A673 (cell line): ENCODE measurements at regions not wholly inside any gene's neighbourhood (a gene's known extent, or its start where the extent isn't known, plus 50 kb on each side); places are given as distances from the start of the nearest gene placed in this dataset.

Experiments
- BruUV-seq: library from RNA; stranded (reverse); fragments of 400-500 nt; replicated peaks from 2 replicates; lab custom pipeline; 2021; lab: Mats Ljungman, UMichigan
- CTCF ChIA-PET: fragments of 300-600 bp; sonication (Branson Sonifier 250); formaldehyde crosslinking; loops from one replicate; lab custom pipeline; 2022; ENCODE audit warnings: antibody characterized with exemption; lab: Charles Lee
- POLR2A ChIA-PET: fragments of 300-600 bp; sonication (Branson Sonifier 250); formaldehyde crosslinking; loops from one replicate; lab custom pipeline; 2022; ENCODE audit warnings: antibody characterized with exemption; ENCODE audit not compliant: low non-redundant PET; lab: Charles Lee
- DNase-seq: peaks from one replicate; pipeline ENCODE4 v3.0.0-alpha.2; 2015; ENCODE audit warnings: low spot score
- H3K27ac ChIP-seq: fragments of 200-600 bp; sonication (generic); 2 replicates; pipeline ENCODE4 v1.5.1; 2016; ENCODE audit warnings: mixed run types, low read depth, mild to moderate bottlenecking, mixed read lengths, antibody characterized with exemption, low read length; ENCODE audit not compliant: poor library complexity, severe bottlenecking
- H3K27me3 ChIP-seq: fragments of 200-600 bp; sonication (generic); replicated peaks from 2 replicates; pipeline ENCODE4 v1.6.1; 2017; ENCODE audit warnings: mixed run types, low read depth, mild to moderate bottlenecking, mixed read lengths, antibody characterized with exemption, low read length; ENCODE audit not compliant: insufficient read depth, poor library complexity
- H3K36me3 ChIP-seq: fragments of 200-600 bp; sonication (generic); 2 replicates; pipeline ENCODE4 v1.6.1; 2016; ENCODE audit warnings: mixed run types, mild to moderate bottlenecking, mixed read lengths, antibody characterized with exemption, low read length; ENCODE audit not compliant: insufficient read depth, poor library complexity, severe bottlenecking
- H3K4me1 ChIP-seq: fragments of 200-600 bp; sonication (generic); 2 replicates; pipeline ENCODE4 v1.6.1; 2017; ENCODE audit warnings: mixed run types, mild to moderate bottlenecking, mixed read lengths, antibody characterized with exemption, low read length; ENCODE audit not compliant: insufficient read depth, poor library complexity, severe bottlenecking
- H3K4me3 ChIP-seq: fragments of 200-600 bp; sonication (generic); 2 replicates; pipeline ENCODE4 v1.5.1; 2016; ENCODE audit warnings: low read depth, mixed run types, mild to moderate bottlenecking, mixed read lengths, low read length; ENCODE audit not compliant: poor library complexity, severe bottlenecking
- H3K9me3 ChIP-seq: fragments of 200-600 bp; sonication (generic); 2 replicates; pipeline ENCODE4 v1.6.1; 2016; ENCODE audit warnings: mixed run types, low read depth, mild to moderate bottlenecking, mixed read lengths, antibody characterized with exemption, low read length; ENCODE audit not compliant: poor library complexity, severe bottlenecking
- EZH2 ChIP-seq: fragments of 200-600 bp; sonication (generic); IDR thresholded peaks from 2 replicates; pipeline ENCODE4 v1.6.1; 2017; ENCODE audit warnings: borderline replicate concordance, low read depth, mild to moderate bottlenecking, mixed read lengths, antibody characterized with exemption, low read length; ENCODE audit not compliant: poor library complexity, severe bottlenecking
- intact Hi-C: fragments of 100-400 bp; cut with micrococcal nuclease; formaldehyde crosslinking; loops from one replicate; pipeline ENCODE4 v1.10.0; 2022; ENCODE audit not compliant: unreplicated experiment
- TF ChIP-seq, protein P1 (sequence below): fragments of 300-800, 200-600 bp; sonication (generic); conservative IDR thresholded peaks from 2 replicates; pipeline ENCODE4 v1.5.1; 2017; ENCODE audit warnings: low read depth, mild to moderate bottlenecking, antibody characterized with exemption, low read length, moderate library complexity, mixed read lengths

DNA sequence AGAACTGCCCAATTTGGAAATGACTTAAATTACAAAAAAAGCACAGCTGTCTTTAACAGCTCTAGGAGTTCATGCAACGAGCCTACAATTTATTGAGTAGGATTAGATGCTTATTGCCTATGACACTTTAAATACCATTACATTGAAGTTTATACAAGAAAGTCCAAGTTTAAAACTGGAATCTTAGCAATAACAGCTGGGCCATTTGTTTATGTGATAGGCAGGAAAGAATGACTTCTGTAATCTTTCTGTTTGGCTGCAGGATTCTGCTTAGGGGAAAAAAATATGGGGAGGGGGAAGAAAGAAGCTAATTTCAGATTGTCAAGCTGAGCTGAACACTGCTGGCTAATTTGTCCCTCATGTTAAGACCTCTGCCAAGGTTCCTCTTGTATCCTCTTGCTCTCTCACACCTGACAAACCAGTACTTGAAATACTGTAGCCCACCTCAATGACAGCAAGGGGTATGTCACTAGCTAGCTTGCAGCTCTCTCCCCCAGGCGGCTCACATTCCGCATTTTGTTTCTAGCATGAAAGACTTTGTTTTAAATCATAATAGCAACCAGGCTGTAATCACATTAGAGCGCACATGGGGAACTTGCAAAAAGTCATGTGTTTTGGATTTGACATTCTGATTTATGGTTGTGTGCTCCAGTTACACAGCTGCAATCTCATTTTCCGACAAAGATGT is 384.8 kb downstream of the BMP4 start:
- BruUV-seq: no TSS peak
- POLR2A ChIA-PET: no interaction called here

DNA sequence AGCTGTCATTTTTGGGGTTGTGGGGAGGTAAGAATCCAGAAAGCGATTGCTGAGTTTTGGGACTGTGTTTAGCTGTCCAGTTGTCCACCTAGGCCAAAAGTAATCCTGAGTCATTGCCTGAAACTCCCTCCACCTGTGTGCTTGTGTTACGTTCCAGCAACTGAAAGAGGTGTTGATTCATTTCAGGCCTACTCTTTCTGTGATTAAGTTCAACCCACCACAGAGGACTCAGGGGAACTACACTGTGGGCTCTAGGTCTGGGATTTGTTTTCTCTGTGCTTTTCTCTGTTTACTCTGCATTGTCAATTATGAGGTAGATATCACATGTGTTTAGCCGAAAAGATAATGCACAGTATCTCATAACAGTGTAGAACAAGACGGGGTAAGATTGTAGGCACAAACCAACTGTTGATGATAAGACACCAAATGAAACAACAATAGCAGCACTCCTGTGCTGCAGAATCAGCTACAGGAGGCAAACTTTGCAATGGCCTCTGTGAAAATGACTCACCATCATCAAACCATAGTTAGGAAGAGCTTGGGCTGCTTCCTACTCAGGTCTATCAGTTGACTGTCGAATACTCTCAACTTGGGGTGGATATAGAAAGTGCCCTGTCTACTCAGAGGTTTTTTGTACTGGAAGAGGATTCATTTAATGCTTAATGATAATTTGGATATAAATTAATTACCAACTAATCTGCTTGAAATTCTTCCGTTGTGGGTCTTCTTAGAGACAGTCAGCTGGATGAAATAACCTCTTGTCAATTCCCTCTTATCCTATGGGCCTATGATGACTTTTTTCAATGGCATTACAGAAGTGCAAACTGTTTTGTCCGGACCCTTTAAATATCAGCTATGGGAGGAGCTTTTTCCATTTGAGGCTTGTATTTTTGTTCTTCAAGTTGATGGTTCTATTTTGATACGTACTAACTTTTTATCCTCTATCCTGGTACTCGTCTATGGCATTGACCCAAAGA is 385.9 kb downstream of the BMP4 start:
- intact Hi-C loops: no loop called here
- Histone ChIP-seq H3K4me3 (no peak overlapping the region), H3K4me1 (peaks cover 7% of the 10 kb centered on the region), H3K27me3 (peaks cover 42% of the 10 kb centered on the region), H3K9me3 (no peaks in the 10 kb centered on the region), H3K27ac (no peak overlapping the region), H3K36me3 (no peaks in the 10 kb centered on the region)
- POLR2A ChIA-PET: no interaction called here
- CTCF ChIA-PET: no interaction called here
- DNase-seq: no peak
- TF ChIP-seq EZH2: no peak
- TF ChIP-seq, protein P1, sequence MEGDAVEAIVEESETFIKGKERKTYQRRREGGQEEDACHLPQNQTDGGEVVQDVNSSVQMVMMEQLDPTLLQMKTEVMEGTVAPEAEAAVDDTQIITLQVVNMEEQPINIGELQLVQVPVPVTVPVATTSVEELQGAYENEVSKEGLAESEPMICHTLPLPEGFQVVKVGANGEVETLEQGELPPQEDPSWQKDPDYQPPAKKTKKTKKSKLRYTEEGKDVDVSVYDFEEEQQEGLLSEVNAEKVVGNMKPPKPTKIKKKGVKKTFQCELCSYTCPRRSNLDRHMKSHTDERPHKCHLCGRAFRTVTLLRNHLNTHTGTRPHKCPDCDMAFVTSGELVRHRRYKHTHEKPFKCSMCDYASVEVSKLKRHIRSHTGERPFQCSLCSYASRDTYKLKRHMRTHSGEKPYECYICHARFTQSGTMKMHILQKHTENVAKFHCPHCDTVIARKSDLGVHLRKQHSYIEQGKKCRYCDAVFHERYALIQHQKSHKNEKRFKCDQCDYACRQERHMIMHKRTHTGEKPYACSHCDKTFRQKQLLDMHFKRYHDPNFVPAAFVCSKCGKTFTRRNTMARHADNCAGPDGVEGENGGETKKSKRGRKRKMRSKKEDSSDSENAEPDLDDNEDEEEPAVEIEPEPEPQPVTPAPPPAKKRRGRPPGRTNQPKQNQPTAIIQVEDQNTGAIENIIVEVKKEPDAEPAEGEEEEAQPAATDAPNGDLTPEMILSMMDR: no peak
- BruUV-seq: no TSS peak

More for the DNA sequence above, 384.8 kb downstream of the BMP4 start:
- Histone ChIP-seq H3K27ac (no peak overlapping the region), H3K4me3 (no peak overlapping the region), H3K4me1 (peaks cover 7% of the 10 kb centered on the region), H3K9me3 (no peaks in the 10 kb centered on the region), H3K36me3 (no peaks in the 10 kb centered on the region), H3K27me3 (peaks cover 47% of the 10 kb centered on the region)
- no peak for TF ChIP-seq EZH2
- TF ChIP-seq, protein P1: no peak
- CTCF ChIA-PET: no interaction called here
- intact Hi-C loops: no loop called here
- peak; percentile 12 for DNase-seq

- TF ChIP-seq EZH2: no peak
- TF ChIP-seq, protein P1: no peak
- POLR2A ChIA-PET: no interaction called here
These were observed 387.2 kb downstream of the BMP4 start for GRCh38 chr14:53569446-53569845.

More at GRCh38 chr14:53569446-53569845, 387.2 kb downstream of the BMP4 start:
- Histone ChIP-seq H3K27me3 (peaks cover 33% of the 10 kb centered on the region), H3K4me1 (peaks cover 7% of the 10 kb centered on the region), H3K27ac (no peak overlapping the region), H3K9me3 (no peaks in the 10 kb centered on the region), H3K4me3 (no peak overlapping the region), H3K36me3 (no peaks in the 10 kb centered on the region)
- CTCF ChIA-PET: no interaction called here
- no peak for DNase-seq
- no TSS peak for BruUV-seq
- intact Hi-C loops: no loop called here
